Vagina (tissue), 2 donors: ENCODE measurements at regions not wholly inside any gene's neighbourhood (a gene's known extent, or its start where the extent isn't known, plus 50 kb on each side); places are given as distances from the start of the nearest gene placed in this dataset.

ENCODE experiments used
- CTCF ChIP-seq, 3 experiments: fragments of 450-650 bp in 2 of 3; fragments of 200-600 bp in 1 of 3; sonication (generic) in 1 of 3; IDR thresholded peaks; one replicate each; pipeline ENCODE4 v1.5.1; 2017 to 2019; ENCODE audit warnings: antibody characterized with exemption in 3 of 3, mild to moderate bottlenecking in 2 of 3, moderate library complexity in 2 of 3
- POLR2AphosphoS5 ChIP-seq, 2 donors: sonication (generic); formaldehyde crosslinking; IDR thresholded peaks; one replicate each; pipeline ENCODE4 v1.9.0; 2017; ENCODE audit warnings: antibody characterized with exemption in 2 of 2, mild to moderate bottlenecking in 2 of 2, low read depth in 1 of 2; ENCODE audit not compliant: insufficient read depth in 1 of 2

GRCh38 chr5:166625210-166625865 lies 1666.1 kb upstream of the WWC1 start:
- TF ChIP-seq CTCF (IDR thresholded peaks at IDR 0.05) (no peak), POLR2AphosphoS5 (IDR thresholded peaks at IDR 0.05; ENCODE audit: insufficient read depth in 1 of 2, low read depth in 1 of 2) (no peak)
